Fibroblast of villous mesenchyme (primary cell): ENCODE measurements at regions not wholly inside any gene's neighbourhood (a gene's known extent, or its start where the extent isn't known, plus 50 kb on each side); places are given as distances from the start of the nearest gene placed in this dataset.
A peak's percentile ranks its signal among the peaks of the same experiment; 100 is the strongest.

Experiments used
- DNase-seq: peaks from one replicate; pipeline ENCODE4 v3.0.0-alpha.2; 2010; ENCODE audit warnings: low read depth
- H3K4me3 ChIP-seq: 2 replicates; pipeline ENCODE4 v1.5.1; 2011; ENCODE audit warnings: low read depth, mild to moderate bottlenecking, low read length
- TF ChIP-seq, protein P1 (sequence below): IDR thresholded peaks from 2 replicates; pipeline ENCODE4 v1.5.1; 2012; ENCODE audit warnings: low read depth, mild to moderate bottlenecking, low read length; ENCODE audit not compliant: insufficient read depth

- DNase-seq: no peak
- no peak overlapping the region for H3K4me3 ChIP-seq
- TF ChIP-seq, protein P1, sequence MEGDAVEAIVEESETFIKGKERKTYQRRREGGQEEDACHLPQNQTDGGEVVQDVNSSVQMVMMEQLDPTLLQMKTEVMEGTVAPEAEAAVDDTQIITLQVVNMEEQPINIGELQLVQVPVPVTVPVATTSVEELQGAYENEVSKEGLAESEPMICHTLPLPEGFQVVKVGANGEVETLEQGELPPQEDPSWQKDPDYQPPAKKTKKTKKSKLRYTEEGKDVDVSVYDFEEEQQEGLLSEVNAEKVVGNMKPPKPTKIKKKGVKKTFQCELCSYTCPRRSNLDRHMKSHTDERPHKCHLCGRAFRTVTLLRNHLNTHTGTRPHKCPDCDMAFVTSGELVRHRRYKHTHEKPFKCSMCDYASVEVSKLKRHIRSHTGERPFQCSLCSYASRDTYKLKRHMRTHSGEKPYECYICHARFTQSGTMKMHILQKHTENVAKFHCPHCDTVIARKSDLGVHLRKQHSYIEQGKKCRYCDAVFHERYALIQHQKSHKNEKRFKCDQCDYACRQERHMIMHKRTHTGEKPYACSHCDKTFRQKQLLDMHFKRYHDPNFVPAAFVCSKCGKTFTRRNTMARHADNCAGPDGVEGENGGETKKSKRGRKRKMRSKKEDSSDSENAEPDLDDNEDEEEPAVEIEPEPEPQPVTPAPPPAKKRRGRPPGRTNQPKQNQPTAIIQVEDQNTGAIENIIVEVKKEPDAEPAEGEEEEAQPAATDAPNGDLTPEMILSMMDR: no peak
These were observed 240.0 kb upstream of the AUTS2 start for GRCh38 chr7:69358163-69358821.

DNA sequence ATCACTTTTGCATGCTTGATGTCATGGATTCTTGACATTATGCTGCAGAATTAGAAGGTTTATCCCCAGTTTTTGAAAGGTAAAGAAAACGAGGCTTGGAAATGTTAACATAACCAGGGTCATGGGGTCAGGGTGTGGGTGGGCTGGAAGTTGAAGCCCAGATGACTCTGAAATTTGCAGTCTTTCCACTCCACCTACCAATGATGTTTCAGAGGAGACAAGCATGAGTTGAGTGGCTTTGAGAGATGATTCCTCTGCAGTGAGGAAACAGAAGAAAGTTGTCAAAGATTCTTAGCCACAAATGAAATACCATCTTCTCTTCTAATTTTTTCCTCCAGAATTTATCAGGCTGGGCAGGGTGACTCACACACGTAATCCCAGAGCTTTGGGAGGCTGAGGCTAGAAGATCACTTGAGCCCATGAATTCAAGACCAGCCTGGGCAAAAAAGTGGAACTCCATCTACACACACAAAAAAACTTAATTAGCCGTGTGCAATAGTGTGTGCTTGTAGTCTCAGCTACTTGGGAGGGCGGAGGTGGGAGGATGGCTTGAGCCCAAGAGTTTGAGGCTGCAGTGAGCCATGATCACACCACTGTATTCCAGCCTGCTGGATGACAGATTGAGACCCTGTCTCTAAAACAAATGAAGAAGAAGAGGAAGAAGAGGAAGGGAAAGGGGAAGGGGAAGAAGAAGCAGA is 239.1 kb upstream of the AUTS2 start:
- DNase-seq: no peak

DNA sequence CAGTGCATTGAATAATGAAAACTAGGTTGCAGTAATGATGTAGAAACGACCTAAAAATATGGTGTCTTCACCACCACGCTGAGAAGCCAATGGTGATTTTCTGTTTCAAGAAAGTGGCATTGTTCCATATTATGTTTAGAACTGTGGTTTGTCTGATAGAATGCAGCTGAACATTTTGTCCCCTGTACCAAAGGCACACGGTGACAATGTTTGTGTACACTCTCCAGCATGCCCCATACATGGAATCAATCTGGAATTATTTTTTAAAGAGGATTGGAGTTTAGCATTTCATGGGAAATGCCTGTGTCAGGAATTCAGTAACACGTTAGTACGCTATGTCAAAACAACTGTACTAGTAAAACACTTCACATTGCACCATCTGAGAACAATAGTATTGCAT is 237.4 kb upstream of the AUTS2 start:
- DNase-seq: no peak
- TF ChIP-seq, protein P1: no peak
- no peak overlapping the region for H3K4me3 ChIP-seq

More for the DNA sequence above, 239.1 kb upstream of the AUTS2 start:
- TF ChIP-seq, protein P1: no peak
- H3K4me3 ChIP-seq: no peak overlapping the region

GRCh38 chr7:69363136-69363535 is 235.1 kb upstream of the AUTS2 start:
- no peak for DNase-seq
- TF ChIP-seq, protein P1: no peak
- H3K4me3 ChIP-seq: no peak overlapping the region

- DNase-seq: no peak
- TF ChIP-seq, protein P1: no peak
- H3K4me3 ChIP-seq: no peak overlapping the region
These were observed 233.2 kb upstream of the AUTS2 start for GRCh38 chr7:69364813-69365643.

DNA sequence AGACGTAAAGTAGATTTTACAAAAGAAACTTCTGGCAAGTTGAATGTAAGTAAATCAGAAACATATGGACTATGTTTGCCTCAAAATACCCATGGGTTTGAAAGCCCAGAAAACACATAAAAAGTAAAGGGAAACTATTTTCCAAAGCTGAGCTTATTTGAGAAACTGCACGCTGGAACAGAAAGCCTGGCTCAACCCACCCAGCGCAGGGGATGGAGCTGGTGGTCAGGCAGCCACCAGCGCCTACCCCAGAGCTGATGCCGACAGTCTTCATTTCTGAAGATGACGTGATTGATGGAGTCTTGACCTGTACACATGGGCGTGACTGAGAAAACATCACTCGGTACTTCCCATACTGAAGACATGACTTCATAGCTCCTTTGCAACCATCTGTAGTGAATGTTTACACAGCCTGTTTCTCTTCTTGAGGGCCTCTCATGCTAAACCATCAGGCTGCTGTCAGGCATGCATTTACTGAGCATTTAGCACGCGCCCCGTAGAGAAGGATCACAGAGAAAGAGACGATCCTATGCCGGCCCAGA is 232.6 kb upstream of the AUTS2 start:
- DNase-seq: peak; percentile 5
- H3K4me3 ChIP-seq: no peak overlapping the region
- TF ChIP-seq, protein P1: no peak
